ENCODE measurements at regions not wholly inside any gene's neighbourhood (a gene's known extent, or its start where the extent isn't known, plus 50 kb on each side); places are given as distances from the start of the nearest gene placed in this dataset.

- TF ChIP-seq CTCF (IDR thresholded peaks at IDR 0.05; ENCODE audit: low read depth, low read length) (no peak), POLR2A (IDR thresholded peaks at IDR 0.05; ENCODE audit: extremely low read depth, insufficient read length) (no peak)
Observed at GRCh38 chr14:65186951-65187350, 84.6 kb upstream of the MAX start.

Data from NB4 (cell line).